Bronchial epithelial cell (primary cell): ENCODE measurements at regions not wholly inside any gene's neighbourhood (a gene's known extent, or its start where the extent isn't known, plus 50 kb on each side); places are given as distances from the start of the nearest gene placed in this dataset.
"Not testable (repeated sequence)": the region's sequence is repeated elsewhere in the genome, so short reads cannot be mapped to it uniquely, and the experiment has no call there.

Experiments used
- DNase-seq: peaks from one replicate; pipeline ENCODE4 v3.0.0-alpha.2; 2010; ENCODE audit warnings: low read depth
- FAIRE-seq: peaks from 2 replicates; lab custom pipeline; 2011; peaks lifted over from hg19 to GRCh38; lab: Jason Lieb, UNC
- H3K27me3 ChIP-seq: 2 replicates; pipeline ENCODE4 v1.5.1; 2011; ENCODE audit warnings: low read length; ENCODE audit not compliant: control insufficient read depth, insufficient read depth
- H3K36me3 ChIP-seq: 2 replicates; pipeline ENCODE4 v1.5.1; 2011; ENCODE audit warnings: low read length; ENCODE audit not compliant: control insufficient read depth, insufficient read depth
- H3K4me3 ChIP-seq: 2 replicates; pipeline ENCODE4 v1.5.1; 2011; ENCODE audit warnings: mild to moderate bottlenecking, low read depth, low read length, control low read depth
- CTCF ChIP-seq: IDR thresholded peaks from 2 replicates; pipeline ENCODE4 v1.5.1; 2011; ENCODE audit warnings: mild to moderate bottlenecking, moderate library complexity, low read length, control low read depth, inconsistent platforms; ENCODE audit not compliant: insufficient read depth, severe bottlenecking

GRCh38 chr9:11159318-11159862 lies 546.6 kb upstream of the PTPRD start:
- no peak for FAIRE-seq
- Histone ChIP-seq H3K36me3 (no peaks in the 10 kb centered on the region), H3K27me3 (no peaks in the 10 kb centered on the region), H3K4me3 (no peak overlapping the region)
- no peak for TF ChIP-seq CTCF
- peak; percentile 80 for DNase-seq

GRCh38 chr9:11163843-11164242 lies 551.0 kb upstream of the PTPRD start:
- H3K4me3 ChIP-seq, result no peak overlapping the region
- TF ChIP-seq CTCF, result no peak
- no peak for DNase-seq
- H3K27me3 ChIP-seq, result no peaks in the 10 kb centered on the region
- FAIRE-seq, result no peak
- no peaks in the 10 kb centered on the region for H3K36me3 ChIP-seq

- no peak for FAIRE-seq
- H3K4me3 ChIP-seq, result no peak overlapping the region
- TF ChIP-seq CTCF, result no peak
- peak; percentile 16 for DNase-seq
- no peaks in the 10 kb centered on the region for H3K36me3 ChIP-seq
- H3K27me3 ChIP-seq, result no peaks in the 10 kb centered on the region
These were observed 569.2 kb upstream of the PTPRD start for GRCh38 chr9:11182001-11182400.

- H3K36me3 ChIP-seq, result no peaks in the 10 kb centered on the region
- no peaks in the 10 kb centered on the region for H3K27me3 ChIP-seq
- TF ChIP-seq CTCF, result no peak
- H3K4me3 ChIP-seq, result no peak overlapping the region
- FAIRE-seq (no peak), DNase-seq (no peak)
These were observed 577.9 kb upstream of the PTPRD start for GRCh38 chr9:11190719-11191118.

GRCh38 chr9:11192993-11193392 lies 580.2 kb upstream of the PTPRD start:
- Histone ChIP-seq H3K4me3 (no peak overlapping the region), H3K27me3 (no peaks in the 10 kb centered on the region), H3K36me3 (no peaks in the 10 kb centered on the region)
- TF ChIP-seq CTCF, result no peak
- DNase-seq (peak; percentile 44), FAIRE-seq (no peak)

- TF ChIP-seq CTCF, result no peak
- Histone ChIP-seq H3K4me3 (no peak overlapping the region), H3K36me3 (no peaks in the 10 kb centered on the region), H3K27me3 (no peaks in the 10 kb centered on the region)
- FAIRE-seq, result no peak
- DNase-seq, result no peak
These were observed 581.4 kb upstream of the PTPRD start for GRCh38 chr9:11194246-11194645.

- not testable (repeated sequence) for H3K4me3 ChIP-seq, FAIRE-seq, H3K27me3 ChIP-seq, DNase-seq, H3K36me3 ChIP-seq
These were observed 584.1 kb upstream of the PTPRD start for GRCh38 chr9:11196840-11197365.
